Neural cell (in vitro differentiated cells): ENCODE measurements at regions not wholly inside any gene's neighbourhood (a gene's known extent, or its start where the extent isn't known, plus 50 kb on each side); places are given as distances from the start of the nearest gene placed in this dataset.
A peak's percentile ranks its signal among the peaks of the same experiment; 100 is the strongest.

Source experiments
- H2AFZ ChIP-seq: fragments of 200-600, 300-800 bp; sonication (generic), shearing (Covaris generic); 2 replicates; pipeline ENCODE4 v1.6.0; 2014; ENCODE audit warnings: low read depth, mild to moderate bottlenecking, antibody characterized with exemption, low read length, moderate library complexity
- H3F3A ChIP-seq: fragments of 200-600 bp; shearing (Covaris generic); 2 replicates; pipeline ENCODE4 v1.6.1; 2016; ENCODE audit warnings: mild to moderate bottlenecking, moderate library complexity, mixed read lengths, antibody characterized with exemption, low read length; ENCODE audit not compliant: insufficient read depth, poor library complexity, severe bottlenecking
- H3K27ac ChIP-seq: fragments of 200-600, 300-800 bp; sonication (generic), shearing (Covaris generic); 2 replicates; pipeline ENCODE4 v1.5.1; 2014; ENCODE audit warnings: mild to moderate bottlenecking, low read length, moderate library complexity
- H3K27me3 ChIP-seq: fragments of 300-800, 200-600 bp; sonication (generic), shearing (Covaris generic); 2 replicates; pipeline ENCODE4 v1.6.0; 2014; ENCODE audit warnings: mild to moderate bottlenecking, low read depth, low read length, moderate library complexity; ENCODE audit not compliant: insufficient read depth
- H3K36me3 ChIP-seq: fragments of 300-800, 200-600 bp; sonication (generic), shearing (Covaris generic); 2 replicates; pipeline ENCODE4 v1.5.1; 2014; ENCODE audit warnings: mild to moderate bottlenecking, antibody characterized with exemption, low read length, moderate library complexity; ENCODE audit not compliant: insufficient read depth
- H3K4me2 ChIP-seq: fragments of 300-800, 200-600 bp; sonication (generic), shearing (Covaris generic); 2 replicates; pipeline ENCODE4 v1.6.0; 2014; ENCODE audit warnings: mild to moderate bottlenecking, low read length
- H3K4me3 ChIP-seq: fragments of 300-800, 200-600 bp; sonication (generic), shearing (Covaris generic); 2 replicates; pipeline ENCODE4 v1.5.1; 2014; ENCODE audit warnings: mild to moderate bottlenecking, low read length, moderate library complexity
- H3K79me2 ChIP-seq: fragments of 200-600 bp; shearing (Covaris generic); replicated peaks from 2 replicates; pipeline ENCODE4 v1.6.0; 2014; ENCODE audit warnings: mild to moderate bottlenecking, low read length, moderate library complexity; ENCODE audit not compliant: insufficient read depth
- H3K9ac ChIP-seq: fragments of 300-800, 200-600 bp; sonication (generic), shearing (Covaris generic); 2 replicates; pipeline ENCODE4 v1.6.1; 2016; ENCODE audit warnings: mild to moderate bottlenecking, low read length, mixed read lengths
- H3K9me2 ChIP-seq: fragments of 200-600 bp; shearing (Covaris generic); 2 replicates; pipeline ENCODE4 v1.6.1; 2016; ENCODE audit warnings: mild to moderate bottlenecking, low read length, mixed read lengths; ENCODE audit not compliant: insufficient read depth
- H3K9me3 ChIP-seq: fragments of 200-600, 300-800 bp; sonication (generic), shearing (Covaris generic); 2 replicates; pipeline ENCODE4 v1.6.1; 2016; ENCODE audit warnings: mild to moderate bottlenecking, mixed run types, low read length, moderate library complexity, mixed read lengths
- H4K20me1 ChIP-seq: fragments of 200-600 bp; shearing (Covaris generic); 2 replicates; pipeline ENCODE4 v1.6.1; 2016; ENCODE audit warnings: mild to moderate bottlenecking, mixed run types; ENCODE audit not compliant: insufficient read depth
- EP300 ChIP-seq: fragments of 450-650 bp; conservative IDR thresholded peaks from 2 replicates; pipeline ENCODE4 v1.6.1; 2014; ENCODE audit warnings: antibody characterized with exemption, mild to moderate bottlenecking, moderate library complexity; ENCODE audit not compliant: poor library complexity, severe bottlenecking
- EZH2 ChIP-seq: fragments of 200-600, 300-800 bp; shearing (Covaris generic), sonication (generic); IDR thresholded peaks from 2 replicates; pipeline ENCODE4 v1.6.1; 2014; ENCODE audit warnings: antibody characterized with exemption, low read length, borderline replicate concordance, mild to moderate bottlenecking; ENCODE audit not compliant: insufficient read depth, poor library complexity, severe bottlenecking
- MXI1 ChIP-seq: fragments of 450-650 bp; conservative IDR thresholded peaks from 2 replicates; pipeline ENCODE4 v1.6.1; 2014; ENCODE audit warnings: antibody characterized with exemption, mild to moderate bottlenecking; ENCODE audit not compliant: poor library complexity, severe bottlenecking
- POLR2AphosphoS5 ChIP-seq: IDR thresholded peaks from 2 replicates; pipeline ENCODE4 v1.6.1; 2012
- RAD21 ChIP-seq: fragments of 450-650 bp; conservative IDR thresholded peaks from 2 replicates; pipeline ENCODE4 v1.6.1; 2014; ENCODE audit warnings: antibody characterized with exemption, mild to moderate bottlenecking, moderate library complexity
- SMC3 ChIP-seq: fragments of 450-650 bp; conservative IDR thresholded peaks from 2 replicates; pipeline ENCODE4 v1.6.1; 2014; ENCODE audit warnings: antibody characterized with exemption, mild to moderate bottlenecking, moderate library complexity; ENCODE audit not compliant: poor library complexity
- TAF1 ChIP-seq: IDR thresholded peaks from 2 replicates; pipeline ENCODE4 v1.6.1; 2012; ENCODE audit warnings: low read depth
- TF ChIP-seq, protein P1 (sequence below): fragments of 450-650 bp; IDR thresholded peaks from 2 replicates; pipeline ENCODE4 v1.5.1; 2014; ENCODE audit warnings: antibody characterized with exemption, mild to moderate bottlenecking, moderate library complexity; ENCODE audit not compliant: poor library complexity, severe bottlenecking
- TF ChIP-seq, protein P2 (sequence below): IDR thresholded peaks from 2 replicates; pipeline ENCODE4 v1.6.1; 2012; ENCODE audit warnings: borderline replicate concordance

DNA sequence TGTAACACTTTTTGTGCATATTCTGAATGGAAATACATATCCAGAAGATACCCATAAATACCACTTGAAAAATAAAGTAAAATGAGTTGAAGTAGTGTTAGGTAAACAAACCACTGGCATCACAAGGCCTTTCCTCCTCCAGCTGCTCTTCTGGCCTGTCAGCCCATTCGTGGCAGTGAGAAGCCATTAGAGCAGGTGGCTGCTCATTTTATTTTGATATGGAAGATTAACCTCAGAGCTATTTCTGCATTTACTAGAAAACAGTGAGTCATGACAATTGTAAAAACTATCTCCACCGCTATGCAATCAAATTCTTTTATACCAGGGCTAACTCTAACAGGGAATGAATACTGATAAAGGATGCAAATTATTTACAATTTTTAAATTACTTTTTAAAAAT is 2898.1 kb downstream of the PCDH9 start:
- Histone ChIP-seq H3K9me3 (no peaks in the 10 kb centered on the region), H3K36me3 (no peaks in the 10 kb centered on the region), H3K79me2 (no peaks in the 10 kb centered on the region), H3K27ac (no peak overlapping the region), H3K4me3 (no peak overlapping the region), H3K9me2 (no peaks in the 10 kb centered on the region), H3K9ac (no peak overlapping the region), H4K20me1 (no peaks in the 10 kb centered on the region), H3K27me3 (no peaks in the 10 kb centered on the region), H2AFZ (no peak overlapping the region), H3F3A (no peaks in the 10 kb centered on the region), H3K4me2 (no peak overlapping the region)
- no peak for TF ChIP-seq TAF1
- TF ChIP-seq RAD21: no peak
- no peak for TF ChIP-seq EZH2
- TF ChIP-seq, protein P1, sequence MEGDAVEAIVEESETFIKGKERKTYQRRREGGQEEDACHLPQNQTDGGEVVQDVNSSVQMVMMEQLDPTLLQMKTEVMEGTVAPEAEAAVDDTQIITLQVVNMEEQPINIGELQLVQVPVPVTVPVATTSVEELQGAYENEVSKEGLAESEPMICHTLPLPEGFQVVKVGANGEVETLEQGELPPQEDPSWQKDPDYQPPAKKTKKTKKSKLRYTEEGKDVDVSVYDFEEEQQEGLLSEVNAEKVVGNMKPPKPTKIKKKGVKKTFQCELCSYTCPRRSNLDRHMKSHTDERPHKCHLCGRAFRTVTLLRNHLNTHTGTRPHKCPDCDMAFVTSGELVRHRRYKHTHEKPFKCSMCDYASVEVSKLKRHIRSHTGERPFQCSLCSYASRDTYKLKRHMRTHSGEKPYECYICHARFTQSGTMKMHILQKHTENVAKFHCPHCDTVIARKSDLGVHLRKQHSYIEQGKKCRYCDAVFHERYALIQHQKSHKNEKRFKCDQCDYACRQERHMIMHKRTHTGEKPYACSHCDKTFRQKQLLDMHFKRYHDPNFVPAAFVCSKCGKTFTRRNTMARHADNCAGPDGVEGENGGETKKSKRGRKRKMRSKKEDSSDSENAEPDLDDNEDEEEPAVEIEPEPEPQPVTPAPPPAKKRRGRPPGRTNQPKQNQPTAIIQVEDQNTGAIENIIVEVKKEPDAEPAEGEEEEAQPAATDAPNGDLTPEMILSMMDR: no peak
- no peak for TF ChIP-seq POLR2AphosphoS5
- TF ChIP-seq MXI1: no peak
- TF ChIP-seq, protein P2, sequence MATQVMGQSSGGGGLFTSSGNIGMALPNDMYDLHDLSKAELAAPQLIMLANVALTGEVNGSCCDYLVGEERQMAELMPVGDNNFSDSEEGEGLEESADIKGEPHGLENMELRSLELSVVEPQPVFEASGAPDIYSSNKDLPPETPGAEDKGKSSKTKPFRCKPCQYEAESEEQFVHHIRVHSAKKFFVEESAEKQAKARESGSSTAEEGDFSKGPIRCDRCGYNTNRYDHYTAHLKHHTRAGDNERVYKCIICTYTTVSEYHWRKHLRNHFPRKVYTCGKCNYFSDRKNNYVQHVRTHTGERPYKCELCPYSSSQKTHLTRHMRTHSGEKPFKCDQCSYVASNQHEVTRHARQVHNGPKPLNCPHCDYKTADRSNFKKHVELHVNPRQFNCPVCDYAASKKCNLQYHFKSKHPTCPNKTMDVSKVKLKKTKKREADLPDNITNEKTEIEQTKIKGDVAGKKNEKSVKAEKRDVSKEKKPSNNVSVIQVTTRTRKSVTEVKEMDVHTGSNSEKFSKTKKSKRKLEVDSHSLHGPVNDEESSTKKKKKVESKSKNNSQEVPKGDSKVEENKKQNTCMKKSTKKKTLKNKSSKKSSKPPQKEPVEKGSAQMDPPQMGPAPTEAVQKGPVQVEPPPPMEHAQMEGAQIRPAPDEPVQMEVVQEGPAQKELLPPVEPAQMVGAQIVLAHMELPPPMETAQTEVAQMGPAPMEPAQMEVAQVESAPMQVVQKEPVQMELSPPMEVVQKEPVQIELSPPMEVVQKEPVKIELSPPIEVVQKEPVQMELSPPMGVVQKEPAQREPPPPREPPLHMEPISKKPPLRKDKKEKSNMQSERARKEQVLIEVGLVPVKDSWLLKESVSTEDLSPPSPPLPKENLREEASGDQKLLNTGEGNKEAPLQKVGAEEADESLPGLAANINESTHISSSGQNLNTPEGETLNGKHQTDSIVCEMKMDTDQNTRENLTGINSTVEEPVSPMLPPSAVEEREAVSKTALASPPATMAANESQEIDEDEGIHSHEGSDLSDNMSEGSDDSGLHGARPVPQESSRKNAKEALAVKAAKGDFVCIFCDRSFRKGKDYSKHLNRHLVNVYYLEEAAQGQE: no peak
- TF ChIP-seq EP300: no peak
- no peak for TF ChIP-seq SMC3

DNA sequence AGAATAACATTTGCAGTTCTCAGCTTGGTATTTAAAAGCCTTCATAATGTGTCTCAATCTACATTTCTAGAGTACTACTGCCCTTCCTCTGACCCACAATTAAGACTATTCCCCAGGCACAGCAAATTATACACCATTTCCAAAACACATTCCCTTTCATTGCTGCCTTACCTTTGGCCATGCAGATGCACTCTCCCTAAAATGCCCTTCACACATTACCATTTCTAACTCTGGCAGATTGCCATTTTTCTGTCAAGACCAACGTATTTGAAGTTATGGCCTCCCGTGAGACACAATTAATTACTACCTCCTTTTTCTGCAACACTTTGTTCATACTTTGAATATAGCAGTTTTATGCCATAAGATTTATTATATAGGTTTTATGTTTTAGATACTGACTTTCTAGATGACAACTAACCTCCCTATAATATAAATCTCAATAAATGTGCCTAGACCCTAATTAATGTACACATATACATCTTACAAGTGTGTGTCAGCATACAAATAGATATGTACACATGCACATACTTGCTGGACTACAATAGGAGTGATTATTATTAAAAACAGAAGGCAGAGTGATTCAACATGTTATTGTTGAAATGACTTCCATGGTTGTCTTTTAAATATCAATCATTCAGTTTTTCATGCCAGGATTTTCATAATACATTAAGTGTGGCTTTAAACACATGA is 2902.5 kb downstream of the PCDH9 start:
- H3K9ac ChIP-seq: no peak overlapping the region
- H3K9me3 ChIP-seq: no peaks in the 10 kb centered on the region
- H3F3A ChIP-seq: no peaks in the 10 kb centered on the region
- no peak overlapping the region for H3K4me3 ChIP-seq
- no peaks in the 10 kb centered on the region for H3K9me2 ChIP-seq
- no peak overlapping the region for H3K4me2 ChIP-seq
- H3K36me3 ChIP-seq: no peaks in the 10 kb centered on the region
- TF ChIP-seq SMC3 (no peak), EZH2 (no peak), EP300 (peak; percentile 76), MXI1 (no peak), RAD21 (no peak), POLR2AphosphoS5 (peak; percentile 37), TAF1 (no peak)
- TF ChIP-seq, protein P1: no peak
- TF ChIP-seq, protein P2: no peak
- H4K20me1 ChIP-seq: no peaks in the 10 kb centered on the region
- no peaks in the 10 kb centered on the region for H3K27me3 ChIP-seq
- no peak overlapping the region for H3K27ac ChIP-seq
- no peaks in the 10 kb centered on the region for H3K79me2 ChIP-seq
- no peak overlapping the region for H2AFZ ChIP-seq
